ENCODE measurements at regions not wholly inside any gene's neighbourhood (a gene's known extent, or its start where the extent isn't known, plus 50 kb on each side); places are given as distances from the start of the nearest gene placed in this dataset.
A peak's percentile ranks its signal among the peaks of the same experiment; 100 is the strongest.

- Histone ChIP-seq H3K27me3 (no peaks in the 10 kb centered on the region), H3K27ac (peak overlapping the region; percentile 19 to 88 (median 76)), H3K4me1 (peaks cover 4 to 69% (median 44%) of the 10 kb centered on the region in 12 donors), H3K9me3 (no peaks in the 10 kb centered on the region), H3K36me3 (no peaks in the 10 kb centered on the region), H3K4me3 (no peak overlapping the region)
- intact Hi-C loops (cut with DNase I) = loop anchor here in 3 of 10 donors (2.0 to 10.0 kb wide), 7 partner anchors 34 to 766 kb away; partner anchors contain the start of gene PLK2 (in 1 of the 3)
- TF ChIP-seq CTCF (IDR thresholded peaks at IDR 0.05) (no peak), POLR2A (IDR thresholded peaks at IDR 0.05) (no peak)
- 58 to 76% (median 67%) methylated on average over 1 of the region's 1 CpG for WGBS, 4 donors
- ATAC-seq (no peak), DNase-seq (no peak)
These were observed 213.8 kb upstream of the ACTBL2 start for GRCh38 chr5:57696389-57696769.

- WGBS, 4 donors = 75 to 86% (median 80%) methylated on average over 4 of the region's 4 CpGs
- Histone ChIP-seq H3K27ac (peak overlapping the region; percentile 19 to 88 (median 76)), H3K4me1 (peaks cover 4 to 66% (median 44%) of the 10 kb centered on the region in 12 donors), H3K4me3 (no peak overlapping the region), H3K9me3 (no peaks in the 10 kb centered on the region), H3K27me3 (no peaks in the 10 kb centered on the region), H3K36me3 (no peaks in the 10 kb centered on the region)
- DNase-seq = peak in 1 of 5 donors; percentile 26
- ATAC-seq = no peak
- intact Hi-C loops (cut with DNase I) = loop anchor here in 3 of 10 donors (2.0 to 10.0 kb wide), 7 partner anchors 34 to 766 kb away; partner anchors contain the start of gene PLK2 (in 1 of the 3)
- no peak for TF ChIP-seq POLR2A (IDR thresholded peaks at IDR 0.05)
- peak in 5 of 12 donors; percentile 5 to 38 (median 18) for TF ChIP-seq CTCF (IDR thresholded peaks at IDR 0.05)
These were observed 213.2 kb upstream of the ACTBL2 start for GRCh38 chr5:57695706-57696388.

DNA sequence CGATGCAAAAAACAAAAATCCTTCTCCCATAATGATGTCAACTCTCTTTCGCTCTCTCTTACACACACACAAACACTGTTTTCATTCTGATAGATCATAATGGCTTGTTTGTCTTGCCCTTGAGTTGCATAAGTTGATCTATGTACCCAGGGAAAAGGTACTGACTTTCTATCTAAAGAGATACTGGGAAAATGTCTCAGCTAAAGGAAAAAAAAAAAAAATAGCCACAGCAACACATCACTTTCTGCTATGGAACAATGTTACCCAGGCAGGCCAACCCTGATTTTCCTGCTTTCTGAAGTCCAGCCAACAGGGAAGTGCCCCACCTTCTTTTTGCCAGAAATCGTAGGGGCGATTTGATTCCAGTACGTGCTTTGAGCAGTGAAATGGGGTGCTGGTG lies 212.6 kb upstream of the ACTBL2 start:
- Histone ChIP-seq H3K27me3 (no peaks in the 10 kb centered on the region), H3K4me1 (peaks cover 4 to 66% (median 44%) of the 10 kb centered on the region in 12 donors), H3K27ac (peak overlapping the region in 11 of 12 donors; percentile 19 to 88 (median 76)), H3K4me3 (no peak overlapping the region), H3K36me3 (no peaks in the 10 kb centered on the region), H3K9me3 (no peaks in the 10 kb centered on the region)
- intact Hi-C loops (cut with DNase I) = loop anchor here in 3 of 10 donors (5.0 to 10.0 kb wide), 6 partner anchors 33 to 767 kb away; partner anchors contain the start of gene PLK2 (in 1 of the 3)
- DNase-seq (no peak), ATAC-seq (no peak)
- WGBS, 4 donors = 59 to 84% (median 80%) methylated on average over 5 of the region's 5 CpGs
- no peak for TF ChIP-seq POLR2A (IDR thresholded peaks at IDR 0.05)
- no peak for TF ChIP-seq CTCF (IDR thresholded peaks at IDR 0.05)

DNA sequence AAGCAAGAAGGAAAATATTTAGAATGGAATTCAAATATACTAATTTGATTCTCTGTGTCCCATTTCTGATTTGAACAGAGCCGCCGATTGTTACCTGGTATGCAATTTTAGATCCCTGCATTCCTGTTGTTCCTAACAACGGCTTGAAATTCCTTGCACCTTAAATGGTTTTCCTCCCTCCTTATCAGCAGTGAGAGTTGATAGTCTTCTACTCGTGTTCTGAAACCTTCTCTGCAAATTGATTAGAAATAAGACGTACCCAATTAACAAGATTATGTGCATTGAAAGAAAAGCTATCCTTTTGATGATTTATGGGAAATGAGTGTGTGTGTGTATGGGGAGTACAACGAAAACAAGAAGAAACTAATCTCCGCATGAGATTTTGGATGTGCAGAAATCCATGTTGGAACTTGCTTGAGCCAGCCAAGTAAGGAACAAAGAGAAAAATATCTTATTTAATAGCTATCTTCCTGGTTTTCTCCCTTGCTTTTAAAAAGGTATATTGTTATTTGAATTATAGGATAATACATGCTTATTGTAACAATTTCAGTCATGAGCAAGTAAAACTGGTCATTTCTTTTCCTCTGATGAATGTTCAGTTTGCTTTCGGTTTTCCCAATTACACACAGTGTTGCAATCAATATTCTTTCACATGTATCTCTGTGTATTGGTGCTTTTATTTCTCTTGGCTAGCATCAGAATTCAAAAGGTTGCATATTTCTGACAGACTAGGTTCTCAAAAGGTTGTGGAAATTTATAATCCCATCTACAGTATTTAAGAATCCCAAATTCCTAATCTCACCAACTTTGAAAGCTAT lies 211.1 kb upstream of the ACTBL2 start:
- H3K4me3 ChIP-seq = no peak overlapping the region
- no peak for ATAC-seq
- H3K27me3 ChIP-seq = no peaks in the 10 kb centered on the region
- DNase-seq = no peak
- intact Hi-C loops (cut with DNase I) = loop anchor here in 1 of 10 donors (10.0 kb wide), 1 partner anchor 189 kb away; no protein-coding TSS in a partner anchor
- TF ChIP-seq POLR2A (IDR thresholded peaks at IDR 0.05) (no peak), CTCF (IDR thresholded peaks at IDR 0.05) (no peak)
- H3K27ac ChIP-seq = peak overlapping the region in 11 of 12 donors; percentile 24 to 86 (median 62)
- H3K36me3 ChIP-seq = no peaks in the 10 kb centered on the region
- H3K4me1 ChIP-seq = peaks cover 4 to 56% (median 40%) of the 10 kb centered on the region in 12 donors
- H3K9me3 ChIP-seq = no peaks in the 10 kb centered on the region
- WGBS, 4 donors = 60 to 64% (median 63%) methylated on average over 8 of the region's 8 CpGs
